A673 (cell line): ENCODE measurements at regions not wholly inside any gene's neighbourhood (a gene's known extent, or its start where the extent isn't known, plus 50 kb on each side); places are given as distances from the start of the nearest gene placed in this dataset.

Source experiments
- BruUV-seq: library from RNA; stranded (reverse); fragments of 400-500 nt; replicated peaks from 2 replicates; lab custom pipeline; 2021; lab: Mats Ljungman, UMichigan
- CTCF ChIA-PET: fragments of 300-600 bp; sonication (Branson Sonifier 250); formaldehyde crosslinking; loops from one replicate; lab custom pipeline; 2022; ENCODE audit warnings: antibody characterized with exemption; lab: Charles Lee
- POLR2A ChIA-PET: fragments of 300-600 bp; sonication (Branson Sonifier 250); formaldehyde crosslinking; loops from one replicate; lab custom pipeline; 2022; ENCODE audit warnings: antibody characterized with exemption; ENCODE audit not compliant: low non-redundant PET; lab: Charles Lee
- DNase-seq: peaks from one replicate; pipeline ENCODE4 v3.0.0-alpha.2; 2015; ENCODE audit warnings: low spot score
- H3K27ac ChIP-seq: fragments of 200-600 bp; sonication (generic); 2 replicates; pipeline ENCODE4 v1.5.1; 2016; ENCODE audit warnings: mixed run types, low read depth, mild to moderate bottlenecking, mixed read lengths, antibody characterized with exemption, low read length; ENCODE audit not compliant: poor library complexity, severe bottlenecking
- H3K27me3 ChIP-seq: fragments of 200-600 bp; sonication (generic); replicated peaks from 2 replicates; pipeline ENCODE4 v1.6.1; 2017; ENCODE audit warnings: mixed run types, low read depth, mild to moderate bottlenecking, mixed read lengths, antibody characterized with exemption, low read length; ENCODE audit not compliant: insufficient read depth, poor library complexity
- H3K36me3 ChIP-seq: fragments of 200-600 bp; sonication (generic); 2 replicates; pipeline ENCODE4 v1.6.1; 2016; ENCODE audit warnings: mixed run types, mild to moderate bottlenecking, mixed read lengths, antibody characterized with exemption, low read length; ENCODE audit not compliant: insufficient read depth, poor library complexity, severe bottlenecking
- H3K4me1 ChIP-seq: fragments of 200-600 bp; sonication (generic); 2 replicates; pipeline ENCODE4 v1.6.1; 2017; ENCODE audit warnings: mixed run types, mild to moderate bottlenecking, mixed read lengths, antibody characterized with exemption, low read length; ENCODE audit not compliant: insufficient read depth, poor library complexity, severe bottlenecking
- H3K4me3 ChIP-seq: fragments of 200-600 bp; sonication (generic); 2 replicates; pipeline ENCODE4 v1.5.1; 2016; ENCODE audit warnings: low read depth, mixed run types, mild to moderate bottlenecking, mixed read lengths, low read length; ENCODE audit not compliant: poor library complexity, severe bottlenecking
- H3K9me3 ChIP-seq: fragments of 200-600 bp; sonication (generic); 2 replicates; pipeline ENCODE4 v1.6.1; 2016; ENCODE audit warnings: mixed run types, low read depth, mild to moderate bottlenecking, mixed read lengths, antibody characterized with exemption, low read length; ENCODE audit not compliant: poor library complexity, severe bottlenecking
- CTCF ChIP-seq: fragments of 300-800, 200-600 bp; sonication (generic); conservative IDR thresholded peaks from 2 replicates; pipeline ENCODE4 v1.5.1; 2017; ENCODE audit warnings: low read depth, mild to moderate bottlenecking, antibody characterized with exemption, low read length, moderate library complexity, mixed read lengths
- EZH2 ChIP-seq: fragments of 200-600 bp; sonication (generic); IDR thresholded peaks from 2 replicates; pipeline ENCODE4 v1.6.1; 2017; ENCODE audit warnings: borderline replicate concordance, low read depth, mild to moderate bottlenecking, mixed read lengths, antibody characterized with exemption, low read length; ENCODE audit not compliant: poor library complexity, severe bottlenecking
- intact Hi-C: fragments of 100-400 bp; cut with micrococcal nuclease; formaldehyde crosslinking; loops from one replicate; pipeline ENCODE4 v1.10.0; 2022; ENCODE audit not compliant: unreplicated experiment

DNA sequence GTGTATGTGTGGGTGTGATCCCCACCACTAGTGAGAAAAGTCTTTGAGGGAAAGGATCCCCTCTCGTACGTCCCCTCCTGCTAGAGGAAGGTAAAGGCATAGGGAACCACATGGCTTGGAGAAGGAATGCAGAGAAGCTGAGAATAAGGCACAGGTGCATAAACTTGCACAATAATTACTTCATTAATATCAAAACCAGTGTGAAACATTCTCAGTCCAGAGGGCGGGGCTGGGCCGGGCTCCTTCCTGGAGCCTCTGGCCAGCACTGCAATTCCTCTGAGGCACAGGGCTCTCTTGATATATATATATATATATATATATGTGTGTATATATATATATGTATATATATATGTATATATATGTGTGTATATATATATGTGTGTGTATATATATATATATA, 162.6 kb downstream of the TSEN15 start:
- H3K27me3 ChIP-seq = no peaks in the 10 kb centered on the region
- no peak for DNase-seq
- peaks cover 11% of the 10 kb centered on the region for H3K4me1 ChIP-seq
- no peak overlapping the region for H3K27ac ChIP-seq
- intact Hi-C loops = loop anchor here (10.0 kb wide), 1 partner anchor 351 kb away; no protein-coding TSS in a partner anchor
- no peaks in the 10 kb centered on the region for H3K9me3 ChIP-seq
- TF ChIP-seq CTCF = no peak
- TF ChIP-seq EZH2 = no peak
- H3K4me3 ChIP-seq = no peak overlapping the region
- no TSS peak for BruUV-seq
- POLR2A ChIA-PET = no interaction called here
- CTCF ChIA-PET = no interaction called here
- no peaks in the 10 kb centered on the region for H3K36me3 ChIP-seq

DNA sequence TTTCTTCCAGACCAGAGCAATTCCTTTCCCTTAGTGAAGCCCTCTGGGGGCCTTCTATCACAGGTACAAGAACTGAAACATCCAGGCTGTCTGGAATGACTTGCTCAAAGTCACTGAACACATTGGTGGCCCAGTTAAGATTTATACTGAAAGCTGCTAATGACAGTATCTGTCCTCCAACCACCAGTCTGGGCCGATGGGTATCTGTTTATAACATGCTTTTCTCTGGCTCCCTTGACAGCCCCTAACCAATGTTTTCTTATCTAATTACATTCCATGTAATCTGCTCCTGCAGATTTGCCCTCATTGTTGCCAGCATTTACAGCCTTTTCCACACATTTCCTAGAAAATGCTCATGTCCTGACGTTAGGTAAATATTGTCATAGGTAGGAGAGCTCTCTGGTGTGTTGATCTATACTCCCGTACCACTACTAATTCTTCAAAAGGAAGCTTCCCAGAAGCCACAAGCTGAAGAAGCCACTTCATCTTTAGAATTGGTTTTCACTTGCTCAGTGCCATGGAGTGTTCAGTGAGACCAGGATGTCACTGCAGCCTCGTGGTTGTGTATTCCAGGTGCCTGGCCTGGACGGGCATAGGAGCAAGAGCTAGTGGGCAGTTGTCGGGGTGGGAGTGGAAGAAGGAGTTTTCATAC, 163.9 kb downstream of the TSEN15 start:
- no peaks in the 10 kb centered on the region for H3K36me3 ChIP-seq
- H3K9me3 ChIP-seq = no peaks in the 10 kb centered on the region
- DNase-seq = no peak
- ChIA-PET CTCF (no interaction called here), POLR2A (no interaction called here)
- H3K27me3 ChIP-seq = no peaks in the 10 kb centered on the region
- no peak overlapping the region for H3K4me3 ChIP-seq
- no peak overlapping the region for H3K27ac ChIP-seq
- H3K4me1 ChIP-seq = peaks cover 19% of the 10 kb centered on the region
- intact Hi-C loops = loop anchor here (10.0 kb wide), 1 partner anchor 349 kb away; no protein-coding TSS in a partner anchor
- no TSS peak for BruUV-seq
- TF ChIP-seq CTCF (no peak), EZH2 (no peak)

GRCh38 chr1:184218458-184219075, 167.0 kb downstream of the TSEN15 start:
- no peak for TF ChIP-seq EZH2
- TF ChIP-seq CTCF = no peak
- no TSS peak for BruUV-seq
- intact Hi-C loops = loop anchor here (2.0 to 10.0 kb wide), 2 partner anchors 66 to 346 kb away; no protein-coding TSS in a partner anchor
- Histone ChIP-seq H3K9me3 (no peaks in the 10 kb centered on the region), H3K4me3 (no peak overlapping the region), H3K27me3 (no peaks in the 10 kb centered on the region), H3K27ac (peak overlapping the region; percentile 50), H3K36me3 (no peaks in the 10 kb centered on the region), H3K4me1 (peaks cover 22% of the 10 kb centered on the region)
- POLR2A ChIA-PET = interaction anchor here (0.5 kb wide), 1 partner anchor 288 kb away, joined by 13 read pairs; no protein-coding TSS in a partner anchor
- CTCF ChIA-PET = no interaction called here
- DNase-seq = peak; percentile 88
